ENCODE measurements at regions not wholly inside any gene's neighbourhood (a gene's known extent, or its start where the extent isn't known, plus 50 kb on each side); places are given as distances from the start of the nearest gene placed in this dataset.

GRCh38 chr3:26967501-26967900 is 344.9 kb downstream of the LRRC3B start:
- Histone ChIP-seq H3K18ac (ENCODE audit: low read depth, low read length) (no peak overlapping the region), H3K56ac (ENCODE audit: extremely low read depth, insufficient read depth, low read length) (no peak overlapping the region), H3K27ac (ENCODE audit: insufficient read depth, low read length) (no peak overlapping the region), H2AFZ (replicated peaks; ENCODE audit: low read length, poor library complexity) (no peak overlapping the region), H4K20me1 (ENCODE audit: insufficient read depth, low read length) (no peaks in the 10 kb centered on the region), H4K8ac (ENCODE audit: low read depth in 2 of 2, low read length in 2 of 2) (no peak overlapping the region), H3K4me1 (ENCODE audit: control insufficient read depth, insufficient read depth, low read length) (no peaks in the 10 kb centered on the region), H2AK5ac (ENCODE audit: low read depth, low read length) (no peak overlapping the region), H3K9me1 (ENCODE audit: insufficient read depth, low read length) (no peaks in the 10 kb centered on the region), H3K27me3 (ENCODE audit: control insufficient read depth, insufficient read depth, low read length) (no peaks in the 10 kb centered on the region), H2BK15ac (ENCODE audit: low read depth, low read length) (no peak overlapping the region), H3K4ac (ENCODE audit: low read depth, low read length) (no peak overlapping the region), H3K36me3 (ENCODE audit: control insufficient read depth, insufficient read depth, low read length) (no peaks in the 10 kb centered on the region), H3K9me3 (ENCODE audit: control insufficient read depth, insufficient read depth, low read length) (peaks cover 4% of the 10 kb centered on the region; the same call in 1 of the 2 replicates), H4K91ac (ENCODE audit: insufficient read depth, low read depth, low read length) (no peak overlapping the region), H3K4me2 (ENCODE audit: low read depth, low read length) (no peak overlapping the region), H3K79me1 (ENCODE audit: low read depth in 1 of 2, low read length in 2 of 2) (no peaks in the 10 kb centered on the region), H3K14ac (replicated peaks; ENCODE audit: low read depth, low read length) (no peak overlapping the region), H3K23ac (ENCODE audit: low read depth, low read length) (no peak overlapping the region), H3K4me3 (ENCODE audit: insufficient read depth, low read depth, low read length) (no peak overlapping the region), H4K5ac (ENCODE audit: low read depth, low read length) (no peak overlapping the region), H2BK120ac (ENCODE audit: low read depth, low read length) (no peak overlapping the region), H2BK20ac (ENCODE audit: low read depth, low read length) (no peak overlapping the region), H2AK9ac (replicated peaks; ENCODE audit: low read depth, low read length, poor library complexity) (no peak overlapping the region), H2BK5ac (ENCODE audit: low read depth, low read length, poor library complexity, severe bottlenecking) (no peak overlapping the region), H3K9ac (ENCODE audit: low read depth, low read length) (no peak overlapping the region)
- intact Hi-C loops (cut with micrococcal nuclease), result no loop called here
- TF ChIP-seq MAZ (IDR thresholded peaks at IDR 0.05; ENCODE audit: borderline replicate concordance, low read depth, low read length) (no peak), MXI1 (IDR thresholded peaks at IDR 0.05; ENCODE audit: borderline replicate concordance, low read depth, low read length) (no peak), USF2 (IDR thresholded peaks at IDR 0.05; ENCODE audit: low read depth, low read length) (no peak), SMC3 (IDR thresholded peaks at IDR 0.05; ENCODE audit: low read depth, low read length) (no peak), CTCF (conservative IDR thresholded peaks at IDR 0.05; ENCODE audit: low read depth, low read length) (no peak), FOS (IDR thresholded peaks at IDR 0.05; ENCODE audit: low read depth, low read length) (no peak), MAFK (IDR thresholded peaks at IDR 0.05; ENCODE audit: low read depth, low read length) (no peak), CHD1 (IDR thresholded peaks at IDR 0.05; ENCODE audit: low read depth, low read length) (no peak)
- DNase-seq (no peak), ATAC-seq (ENCODE audit: low read depth) (no peak)
- CTCF ChIA-PET, result no interaction called here
- no TSS peak for BruUV-seq (replicated peaks)
- in situ Hi-C loops (cut with MboI; ENCODE audit: low sequenced_read_pairs), result no loop called here
- no CpG with 5 or more reads among the region's 1 CpG for WGBS, 2 experiments (ENCODE audit: extremely low coverage in 2 of 2, insufficient read length in 1 of 2)
- POLR2A ChIA-PET (ENCODE audit: unreplicated experiment), result no interaction called here
- dilution Hi-C loops (cut with HindIII; ENCODE audit: low sequenced_read_pairs, unreplicated experiment), result no loop called here

Measured in IMR-90 (cell line).